A673 (cell line): ENCODE measurements at regions not wholly inside any gene's neighbourhood (a gene's known extent, or its start where the extent isn't known, plus 50 kb on each side); places are given as distances from the start of the nearest gene placed in this dataset.

Source experiments
- BruUV-seq: library from RNA; stranded (reverse); fragments of 400-500 nt; replicated peaks from 2 replicates; lab custom pipeline; 2021; lab: Mats Ljungman, UMichigan
- CTCF ChIA-PET: fragments of 300-600 bp; sonication (Branson Sonifier 250); formaldehyde crosslinking; loops from one replicate; lab custom pipeline; 2022; ENCODE audit warnings: antibody characterized with exemption; lab: Charles Lee
- POLR2A ChIA-PET: fragments of 300-600 bp; sonication (Branson Sonifier 250); formaldehyde crosslinking; loops from one replicate; lab custom pipeline; 2022; ENCODE audit warnings: antibody characterized with exemption; ENCODE audit not compliant: low non-redundant PET; lab: Charles Lee
- DNase-seq: peaks from one replicate; pipeline ENCODE4 v3.0.0-alpha.2; 2015; ENCODE audit warnings: low spot score
- H3K27ac ChIP-seq: fragments of 200-600 bp; sonication (generic); 2 replicates; pipeline ENCODE4 v1.5.1; 2016; ENCODE audit warnings: mixed run types, low read depth, mild to moderate bottlenecking, mixed read lengths, antibody characterized with exemption, low read length; ENCODE audit not compliant: poor library complexity, severe bottlenecking
- H3K27me3 ChIP-seq: fragments of 200-600 bp; sonication (generic); replicated peaks from 2 replicates; pipeline ENCODE4 v1.6.1; 2017; ENCODE audit warnings: mixed run types, low read depth, mild to moderate bottlenecking, mixed read lengths, antibody characterized with exemption, low read length; ENCODE audit not compliant: insufficient read depth, poor library complexity
- H3K36me3 ChIP-seq: fragments of 200-600 bp; sonication (generic); 2 replicates; pipeline ENCODE4 v1.6.1; 2016; ENCODE audit warnings: mixed run types, mild to moderate bottlenecking, mixed read lengths, antibody characterized with exemption, low read length; ENCODE audit not compliant: insufficient read depth, poor library complexity, severe bottlenecking
- H3K4me1 ChIP-seq: fragments of 200-600 bp; sonication (generic); 2 replicates; pipeline ENCODE4 v1.6.1; 2017; ENCODE audit warnings: mixed run types, mild to moderate bottlenecking, mixed read lengths, antibody characterized with exemption, low read length; ENCODE audit not compliant: insufficient read depth, poor library complexity, severe bottlenecking
- H3K4me3 ChIP-seq: fragments of 200-600 bp; sonication (generic); 2 replicates; pipeline ENCODE4 v1.5.1; 2016; ENCODE audit warnings: low read depth, mixed run types, mild to moderate bottlenecking, mixed read lengths, low read length; ENCODE audit not compliant: poor library complexity, severe bottlenecking
- H3K9me3 ChIP-seq: fragments of 200-600 bp; sonication (generic); 2 replicates; pipeline ENCODE4 v1.6.1; 2016; ENCODE audit warnings: mixed run types, low read depth, mild to moderate bottlenecking, mixed read lengths, antibody characterized with exemption, low read length; ENCODE audit not compliant: poor library complexity, severe bottlenecking
- CTCF ChIP-seq: fragments of 300-800, 200-600 bp; sonication (generic); conservative IDR thresholded peaks from 2 replicates; pipeline ENCODE4 v1.5.1; 2017; ENCODE audit warnings: low read depth, mild to moderate bottlenecking, antibody characterized with exemption, low read length, moderate library complexity, mixed read lengths
- EZH2 ChIP-seq: fragments of 200-600 bp; sonication (generic); IDR thresholded peaks from 2 replicates; pipeline ENCODE4 v1.6.1; 2017; ENCODE audit warnings: borderline replicate concordance, low read depth, mild to moderate bottlenecking, mixed read lengths, antibody characterized with exemption, low read length; ENCODE audit not compliant: poor library complexity, severe bottlenecking
- intact Hi-C: fragments of 100-400 bp; cut with micrococcal nuclease; formaldehyde crosslinking; loops from one replicate; pipeline ENCODE4 v1.10.0; 2022; ENCODE audit not compliant: unreplicated experiment

GRCh38 chr1:229853751-229854150 is 213.3 kb upstream of the GALNT2 start:
- H3K4me3 ChIP-seq = no peak overlapping the region
- DNase-seq = no peak
- TF ChIP-seq EZH2 (no peak), CTCF (no peak)
- H3K27me3 ChIP-seq = no peaks in the 10 kb centered on the region
- no peak overlapping the region for H3K27ac ChIP-seq
- H3K36me3 ChIP-seq = no peaks in the 10 kb centered on the region
- ChIA-PET CTCF (no interaction called here), POLR2A (interaction anchor here (0.6 kb wide), 1 partner anchor 95 kb away, joined by 3 read pairs; no protein-coding TSS in a partner anchor)
- peaks cover 3% of the 10 kb centered on the region for H3K4me1 ChIP-seq
- BruUV-seq = no TSS peak
- intact Hi-C loops = no loop called here
- no peaks in the 10 kb centered on the region for H3K9me3 ChIP-seq

- BruUV-seq = no TSS peak
- Histone ChIP-seq H3K27me3 (no peaks in the 10 kb centered on the region), H3K4me1 (no peaks in the 10 kb centered on the region), H3K36me3 (no peaks in the 10 kb centered on the region), H3K4me3 (no peak overlapping the region), H3K27ac (no peak overlapping the region), H3K9me3 (no peaks in the 10 kb centered on the region)
- CTCF ChIA-PET = no interaction called here
- POLR2A ChIA-PET = no interaction called here
- no peak for DNase-seq
- TF ChIP-seq CTCF (no peak), EZH2 (no peak)
- intact Hi-C loops = no loop called here
Observed at GRCh38 chr1:229854620-229855019, 212.4 kb upstream of the GALNT2 start.

- H3K4me1 ChIP-seq = no peaks in the 10 kb centered on the region
- no peaks in the 10 kb centered on the region for H3K36me3 ChIP-seq
- ChIA-PET CTCF (no interaction called here), POLR2A (no interaction called here)
- no peak overlapping the region for H3K27ac ChIP-seq
- TF ChIP-seq EZH2 (no peak), CTCF (no peak)
- no peak overlapping the region for H3K4me3 ChIP-seq
- BruUV-seq = no TSS peak
- no peaks in the 10 kb centered on the region for H3K27me3 ChIP-seq
- intact Hi-C loops = no loop called here
- H3K9me3 ChIP-seq = no peaks in the 10 kb centered on the region
- DNase-seq = no peak
Observed at GRCh38 chr1:229856009-229856650, 210.9 kb upstream of the GALNT2 start.
